ENCODE measurements at regions not wholly inside any gene's neighbourhood (a gene's known extent, or its start where the extent isn't known, plus 50 kb on each side); places are given as distances from the start of the nearest gene placed in this dataset.

DNA sequence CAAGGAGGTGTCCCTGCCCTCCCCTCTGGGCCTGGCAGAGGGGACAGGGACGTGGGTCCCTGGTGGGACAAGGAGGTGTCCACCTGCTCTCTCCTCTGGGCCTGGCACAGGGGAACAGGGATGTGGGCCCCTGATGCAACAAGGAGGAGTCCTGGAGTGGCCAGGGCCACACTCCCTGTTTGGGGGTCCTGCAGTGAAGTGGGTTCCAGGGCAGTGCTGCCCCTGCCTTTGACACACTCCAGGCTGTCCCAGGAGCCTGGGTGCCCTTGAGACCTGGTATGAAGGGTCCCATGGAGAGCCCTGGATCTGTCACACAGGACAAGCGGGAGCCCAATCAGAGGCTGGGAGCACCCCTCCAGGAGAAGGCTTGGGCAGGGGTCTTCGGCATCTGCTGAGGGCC is 75.8 kb upstream of the GPC1 start:
- no peak overlapping the region for H3K27ac ChIP-seq (ENCODE audit: low read length)
- ChIA-PET CTCF (no interaction called here), POLR2A (no interaction called here)
- peaks cover 0 to 25% of the 10 kb centered on the region in 2 experiments for H3K27me3 ChIP-seq (replicated peaks in 1 of 2; ENCODE audit: control insufficient read depth in 2 of 2, extremely low read depth in 1 of 2, insufficient read depth in 2 of 2, low read length in 1 of 2)
- H3K9me3 ChIP-seq, result no peaks in the 10 kb centered on the region
- DNase-seq (no peak), ATAC-seq (replicated peaks in 1 of 4) (no peak)
- 52% methylated on average over 2 of the region's 3 CpGs for WGBS (ENCODE audit: insufficient coverage)
- Mint-ChIP-seq H3K36me3 (no peaks in the 10 kb centered on the region), H3K4me1 (no peaks in the 10 kb centered on the region), H3K4me3 (no peak overlapping the region), H3K27ac (no peak overlapping the region), H3K9me3 (peaks cover 9 to 18% (median 13%) of the 10 kb centered on the region in 3 donors), H3K27me3 (peaks cover 6 to 7% of the 10 kb centered on the region in 2 donors)
- no peaks in the 10 kb centered on the region for H3K4me1 ChIP-seq (ENCODE audit: control insufficient read depth in 1 of 2, extremely low read depth in 1 of 2, insufficient read depth in 2 of 2, low read length in 2 of 2)
- no peak overlapping the region for H3K4me3 ChIP-seq (ENCODE audit: control insufficient read depth in 1 of 2, extremely low read depth in 1 of 2, low read length in 1 of 2)
- H3K36me3 ChIP-seq (ENCODE audit: control insufficient read depth in 2 of 2, extremely low read depth in 1 of 2, insufficient read depth in 1 of 2, low read length in 1 of 2), result no peaks in the 10 kb centered on the region

DNA sequence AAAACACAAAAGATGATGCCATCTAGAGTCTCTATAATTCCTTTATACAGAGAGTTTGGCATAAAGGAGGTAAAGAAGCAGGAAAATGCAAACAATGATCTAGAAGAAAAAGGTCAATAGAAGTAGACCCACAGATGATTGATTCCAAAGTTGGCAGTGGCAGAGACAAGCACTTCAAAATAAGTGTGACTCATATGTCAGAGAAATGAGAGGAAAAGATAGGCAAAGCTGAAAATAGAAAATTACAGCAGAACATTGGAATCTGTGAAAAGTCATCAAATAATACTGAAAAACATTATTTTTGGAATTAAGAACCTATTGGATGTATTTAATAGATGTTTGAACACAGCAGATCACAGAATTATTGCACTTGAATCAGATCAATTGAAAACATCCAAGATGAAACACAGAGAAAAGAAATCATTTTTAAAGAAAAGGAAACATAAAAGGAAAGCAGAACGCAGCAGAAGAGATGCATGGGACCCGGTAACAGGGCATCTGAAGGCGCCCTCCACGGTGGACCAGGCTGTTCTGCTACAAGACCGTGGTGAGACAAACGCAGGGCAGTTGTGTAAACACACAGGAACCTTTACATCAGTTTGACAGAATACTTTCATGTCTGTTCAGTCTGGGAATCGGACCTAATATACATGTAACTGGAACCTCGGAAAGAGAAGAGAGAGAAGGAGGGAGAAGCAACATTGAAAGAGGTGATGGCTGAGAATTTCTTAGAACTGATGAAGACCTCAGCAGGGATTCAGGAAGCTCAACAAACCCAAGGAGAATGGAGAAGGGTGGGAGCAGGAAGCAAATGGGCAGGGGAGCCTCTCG is 74.6 kb upstream of the GPC1 start:
- Mint-ChIP-seq H3K4me1 (no peaks in the 10 kb centered on the region), H3K9me3 (peaks cover 9 to 18% (median 13%) of the 10 kb centered on the region in 3 donors), H3K27me3 (peaks cover 6 to 7% of the 10 kb centered on the region in 2 donors), H3K36me3 (no peaks in the 10 kb centered on the region), H3K27ac (no peak overlapping the region), H3K4me3 (no peak overlapping the region)
- H3K9me3 ChIP-seq, result no peaks in the 10 kb centered on the region
- no peaks in the 10 kb centered on the region for H3K36me3 ChIP-seq (ENCODE audit: control insufficient read depth in 2 of 2, extremely low read depth in 1 of 2, insufficient read depth in 1 of 2, low read length in 1 of 2)
- WGBS (ENCODE audit: insufficient coverage), result 93% methylated on average over 6 of the region's 9 CpGs
- H3K27me3 ChIP-seq (replicated peaks in 1 of 2; ENCODE audit: control insufficient read depth in 2 of 2, extremely low read depth in 1 of 2, insufficient read depth in 2 of 2, low read length in 1 of 2), result peaks cover 0 to 23% of the 10 kb centered on the region in 2 experiments
- ChIA-PET CTCF (no interaction called here), POLR2A (no interaction called here)
- H3K27ac ChIP-seq (ENCODE audit: low read length), result no peak overlapping the region
- no peak overlapping the region for H3K4me3 ChIP-seq (ENCODE audit: control insufficient read depth in 1 of 2, extremely low read depth in 1 of 2, low read length in 1 of 2)
- no peaks in the 10 kb centered on the region for H3K4me1 ChIP-seq (ENCODE audit: control insufficient read depth in 1 of 2, extremely low read depth in 1 of 2, insufficient read depth in 2 of 2, low read length in 2 of 2)
- DNase-seq (no peak), ATAC-seq (replicated peaks in 1 of 4) (no peak)

DNA sequence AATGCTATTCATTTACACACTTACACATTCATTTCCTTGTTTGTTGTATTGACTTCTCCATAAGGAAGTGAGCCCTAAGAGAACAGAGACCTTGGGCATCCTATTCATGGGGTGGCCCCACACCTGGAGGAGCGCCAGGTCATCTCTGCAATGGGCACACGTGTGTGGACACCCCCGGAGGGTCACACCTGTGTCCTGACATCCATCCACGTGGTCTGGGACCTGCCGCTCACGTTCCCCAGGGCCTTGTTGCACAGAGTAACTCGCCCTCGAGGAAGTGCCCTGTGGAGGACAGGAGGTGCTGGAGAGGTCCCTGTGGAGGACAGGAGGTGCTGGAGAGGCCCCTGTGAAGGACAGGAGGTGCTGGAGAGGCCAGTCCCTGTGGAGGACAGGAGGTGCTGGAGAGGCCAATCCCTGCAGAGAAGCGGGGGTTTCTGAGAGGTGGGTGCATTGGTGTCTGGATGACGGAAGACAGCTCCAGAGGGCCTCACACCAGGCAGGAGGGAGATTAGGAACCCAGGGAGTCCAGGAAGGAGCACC is 73.2 kb upstream of the GPC1 start:
- Histone ChIP-seq H3K4me3 (ENCODE audit: control insufficient read depth in 1 of 2, extremely low read depth in 1 of 2, low read length in 1 of 2) (no peak overlapping the region), H3K27ac (ENCODE audit: low read length) (no peak overlapping the region), H3K4me1 (ENCODE audit: control insufficient read depth in 1 of 2, extremely low read depth in 1 of 2, insufficient read depth in 2 of 2, low read length in 2 of 2) (no peaks in the 10 kb centered on the region), H3K36me3 (ENCODE audit: control insufficient read depth in 2 of 2, extremely low read depth in 1 of 2, insufficient read depth in 1 of 2, low read length in 1 of 2) (no peaks in the 10 kb centered on the region), H3K27me3 (replicated peaks in 1 of 2; ENCODE audit: control insufficient read depth in 2 of 2, extremely low read depth in 1 of 2, insufficient read depth in 2 of 2, low read length in 1 of 2) (peaks cover 0 to 19% of the 10 kb centered on the region in 2 experiments), H3K9me3 (no peaks in the 10 kb centered on the region)
- Mint-ChIP-seq H3K4me1 (no peaks in the 10 kb centered on the region), H3K27me3 (peaks cover 0 to 6% of the 10 kb centered on the region in 2 donors), H3K4me3 (no peak overlapping the region), H3K9me3 (peaks cover 9 to 18% (median 13%) of the 10 kb centered on the region in 3 donors), H3K36me3 (no peaks in the 10 kb centered on the region), H3K27ac (no peak overlapping the region)
- ChIA-PET CTCF (no interaction called here), POLR2A (no interaction called here)
- WGBS (ENCODE audit: insufficient coverage), result 72% methylated on average over 10 of the region's 10 CpGs
- ATAC-seq (replicated peaks in 1 of 4), result no peak
- DNase-seq, result no peak

DNA sequence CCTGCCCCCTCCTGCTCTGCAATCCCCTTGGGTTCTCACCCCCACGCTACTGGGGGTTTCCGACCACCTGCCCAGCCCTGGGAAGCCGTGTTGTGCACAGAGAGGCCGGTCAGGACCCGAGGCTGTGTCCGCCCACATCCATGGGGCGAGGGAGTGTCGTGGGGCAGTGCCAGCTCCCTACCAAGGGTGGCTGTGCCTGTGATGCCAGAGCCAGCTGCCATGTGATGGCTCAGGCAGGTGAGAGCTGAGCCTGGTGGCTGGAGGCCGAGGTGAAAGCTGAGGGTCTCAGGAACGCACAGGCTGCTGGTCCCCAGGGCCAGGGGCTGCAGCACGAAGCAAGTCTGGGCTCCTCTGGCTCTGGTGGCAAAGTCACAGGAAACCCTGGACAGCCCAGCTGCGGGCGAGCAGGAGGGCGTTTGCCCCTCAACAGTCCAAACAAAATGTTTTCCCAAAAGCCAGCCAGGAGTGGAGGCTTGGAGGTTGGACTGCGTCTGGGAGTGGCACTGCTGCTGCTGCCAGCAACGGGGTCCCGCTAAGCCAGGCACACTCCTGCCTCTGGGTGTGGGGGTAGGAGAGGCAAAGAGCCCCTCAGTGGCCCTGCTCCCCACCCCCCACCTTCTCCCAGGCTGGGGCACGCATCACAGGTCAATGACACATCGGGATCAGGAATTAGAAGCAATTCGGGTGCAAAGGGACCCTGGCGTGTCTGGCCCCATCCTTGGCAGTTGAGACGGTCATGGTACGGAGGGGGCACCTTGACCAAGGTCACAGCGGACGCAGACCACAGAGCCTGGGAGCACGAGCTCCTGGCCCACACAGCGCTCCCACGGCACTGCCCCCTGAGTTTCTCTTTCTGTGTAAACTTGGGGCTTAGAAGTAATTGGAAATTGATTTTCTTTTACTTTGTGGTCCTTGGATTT is 72.4 kb upstream of the GPC1 start:
- Histone ChIP-seq H3K9me3 (no peaks in the 10 kb centered on the region), H3K4me3 (ENCODE audit: control insufficient read depth in 1 of 2, extremely low read depth in 1 of 2, low read length in 1 of 2) (no peak overlapping the region), H3K27ac (ENCODE audit: low read length) (no peak overlapping the region), H3K4me1 (ENCODE audit: control insufficient read depth in 1 of 2, extremely low read depth in 1 of 2, insufficient read depth in 2 of 2, low read length in 2 of 2) (no peaks in the 10 kb centered on the region), H3K27me3 (replicated peaks in 1 of 2; ENCODE audit: control insufficient read depth in 2 of 2, extremely low read depth in 1 of 2, insufficient read depth in 2 of 2, low read length in 1 of 2) (peaks cover 0 to 16% of the 10 kb centered on the region in 2 experiments), H3K36me3 (ENCODE audit: control insufficient read depth in 2 of 2, extremely low read depth in 1 of 2, insufficient read depth in 1 of 2, low read length in 1 of 2) (no peaks in the 10 kb centered on the region)
- ATAC-seq (replicated peaks in 1 of 4), result no peak
- Mint-ChIP-seq H3K9me3 (peaks cover 9 to 18% (median 13%) of the 10 kb centered on the region in 3 donors), H3K27me3 (peaks cover 0 to 6% of the 10 kb centered on the region in 2 donors), H3K27ac (no peak overlapping the region), H3K4me3 (no peak overlapping the region), H3K36me3 (no peaks in the 10 kb centered on the region), H3K4me1 (no peaks in the 10 kb centered on the region)
- CTCF ChIA-PET, result no interaction called here
- DNase-seq, result no peak
- 75% methylated on average over 20 of the region's 28 CpGs for WGBS (ENCODE audit: insufficient coverage)
- POLR2A ChIA-PET, result no interaction called here

DNA sequence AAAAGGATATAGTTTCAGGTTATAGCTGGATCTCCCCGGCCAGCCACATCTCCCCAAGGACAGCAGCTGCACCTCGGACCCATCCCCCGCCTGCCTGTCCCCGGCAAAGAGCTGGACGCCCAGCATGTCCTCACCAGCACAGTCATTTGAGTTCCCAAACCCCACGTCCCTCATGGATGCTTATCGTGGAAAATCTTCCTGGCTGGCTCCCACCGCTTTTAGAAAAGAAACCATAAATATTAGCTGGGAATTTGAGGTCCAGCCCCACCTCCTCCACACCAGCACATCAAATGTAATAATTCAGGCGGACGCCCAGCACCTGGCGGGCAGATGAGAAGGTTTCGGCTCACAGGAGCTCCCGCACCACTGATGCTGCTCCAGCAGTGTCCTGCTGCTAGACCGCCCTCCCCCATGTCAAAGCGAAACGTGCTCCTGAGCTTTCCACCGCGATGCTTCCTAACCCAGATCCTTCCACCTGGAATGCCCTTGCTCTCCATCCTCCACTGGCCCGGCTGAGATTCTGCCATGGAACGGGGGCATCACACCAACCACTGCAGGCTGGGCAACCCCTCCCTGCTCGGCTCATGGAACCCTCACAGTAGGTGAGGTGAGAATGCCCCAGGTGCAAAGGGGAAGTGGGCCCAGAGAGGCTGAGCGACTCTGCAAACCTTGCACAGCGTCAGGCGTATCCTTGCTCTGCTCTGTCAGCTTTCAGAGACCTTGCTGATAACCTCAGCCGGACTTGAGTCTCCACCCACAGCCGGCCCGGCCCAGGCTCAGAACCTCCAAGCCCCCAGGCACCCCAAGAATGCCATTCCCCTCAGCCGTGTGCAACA is 71.5 kb upstream of the GPC1 start:
- no peak overlapping the region for H3K4me3 Mint-ChIP-seq
- Histone ChIP-seq H3K27ac (ENCODE audit: low read length) (no peak overlapping the region), H3K4me1 (ENCODE audit: control insufficient read depth in 1 of 2, extremely low read depth in 1 of 2, insufficient read depth in 2 of 2, low read length in 2 of 2) (no peaks in the 10 kb centered on the region), H3K9me3 (no peaks in the 10 kb centered on the region), H3K36me3 (ENCODE audit: control insufficient read depth in 2 of 2, extremely low read depth in 1 of 2, insufficient read depth in 1 of 2, low read length in 1 of 2) (no peaks in the 10 kb centered on the region), H3K27me3 (replicated peaks in 1 of 2; ENCODE audit: control insufficient read depth in 2 of 2, extremely low read depth in 1 of 2, insufficient read depth in 2 of 2, low read length in 1 of 2) (peaks cover 0 to 12% of the 10 kb centered on the region in 2 experiments), H3K4me3 (ENCODE audit: control insufficient read depth in 1 of 2, extremely low read depth in 1 of 2, low read length in 1 of 2) (no peak overlapping the region)
- H3K36me3 Mint-ChIP-seq, result no peaks in the 10 kb centered on the region
- peaks cover 0 to 6% of the 10 kb centered on the region in 2 donors for H3K27me3 Mint-ChIP-seq
- ChIA-PET POLR2A (no interaction called here), CTCF (no interaction called here)
- H3K9me3 Mint-ChIP-seq, result peaks cover 9 to 18% (median 13%) of the 10 kb centered on the region in 3 donors
- no peak overlapping the region for H3K27ac Mint-ChIP-seq
- WGBS (ENCODE audit: insufficient coverage), result 82% methylated on average over 20 of the region's 28 CpGs
- no peaks in the 10 kb centered on the region for H3K4me1 Mint-ChIP-seq
- DNase-seq, result no peak
- no peak for ATAC-seq (replicated peaks in 1 of 4)

DNA sequence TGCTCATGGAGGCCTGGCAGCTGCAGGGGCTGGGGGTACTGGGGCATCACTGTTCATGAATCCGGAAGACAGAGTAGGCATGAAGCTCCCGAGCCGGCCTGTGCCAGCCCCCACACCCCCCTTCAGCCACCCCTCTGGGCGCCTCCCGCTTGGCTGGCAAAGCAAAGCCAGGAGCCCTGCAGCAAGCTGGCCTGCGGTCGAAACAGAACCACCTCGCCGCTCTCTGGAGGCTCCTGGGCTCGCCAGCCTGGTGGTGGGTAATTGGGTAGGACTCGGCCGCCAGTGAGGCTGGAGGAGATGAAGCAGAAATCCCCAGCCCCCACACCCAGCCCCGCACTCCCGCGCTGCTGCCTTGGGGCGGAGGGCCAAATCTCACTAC is 70.9 kb upstream of the GPC1 start:
- Histone ChIP-seq H3K4me3 (ENCODE audit: control insufficient read depth in 1 of 2, extremely low read depth in 1 of 2, low read length in 1 of 2) (no peak overlapping the region), H3K27me3 (replicated peaks in 1 of 2; ENCODE audit: control insufficient read depth in 2 of 2, extremely low read depth in 1 of 2, insufficient read depth in 2 of 2, low read length in 1 of 2) (peaks cover 0 to 7% of the 10 kb centered on the region in 2 experiments), H3K36me3 (ENCODE audit: control insufficient read depth in 2 of 2, extremely low read depth in 1 of 2, insufficient read depth in 1 of 2, low read length in 1 of 2) (no peaks in the 10 kb centered on the region), H3K27ac (ENCODE audit: low read length) (no peak overlapping the region), H3K4me1 (ENCODE audit: control insufficient read depth in 1 of 2, extremely low read depth in 1 of 2, insufficient read depth in 2 of 2, low read length in 2 of 2) (no peaks in the 10 kb centered on the region), H3K9me3 (no peaks in the 10 kb centered on the region)
- H3K36me3 Mint-ChIP-seq, result no peaks in the 10 kb centered on the region
- whole genome bisulfite sequencing (ENCODE audit: insufficient coverage), result 80% methylated on average over 3 of the region's 16 CpGs
- H3K9me3 Mint-ChIP-seq, result peaks cover 9 to 18% (median 13%) of the 10 kb centered on the region in 3 donors
- ChIA-PET POLR2A (no interaction called here), CTCF (no interaction called here)
- no peak overlapping the region for H3K27ac Mint-ChIP-seq
- ATAC-seq (replicated peaks in 1 of 4) (no peak), DNase-seq (no peak)
- peaks cover 0 to 6% of the 10 kb centered on the region in 2 donors for H3K27me3 Mint-ChIP-seq
- no peaks in the 10 kb centered on the region for H3K4me1 Mint-ChIP-seq
- H3K4me3 Mint-ChIP-seq, result no peak overlapping the region
